SK-N-SH (cell line): ENCODE measurements at regions not wholly inside any gene's neighbourhood (a gene's known extent, or its start where the extent isn't known, plus 50 kb on each side); places are given as distances from the start of the nearest gene placed in this dataset.

Experiments
- CTCF ChIA-PET: fragments of 300-600, 350-600 bp; formaldehyde crosslinking; extraction: SDS; loops from one replicate; lab custom pipeline; 2021; lab: Yijun Ruan, JAX
- POLR2A ChIA-PET: fragments of 350-600 bp; sonication (Branson Sonifier 250); formaldehyde crosslinking; extraction: SDS; loops from one replicate; lab custom pipeline; 2020; ENCODE audit warnings: antibody characterized with exemption, inconsistent platforms; lab: Yijun Ruan, JAX
- DNase-seq: peaks from one replicate; pipeline ENCODE4 v3.0.0; 2012
- H2AFZ ChIP-seq: fragments of 200-600 bp; sonication (generic); 2 replicates; pipeline ENCODE4 v1.8.1; 2016; ENCODE audit warnings: antibody characterized with exemption, mild to moderate bottlenecking, low read depth
- H3F3A ChIP-seq: fragments of 200-600 bp; sonication (generic); replicated peaks from 2 replicates; pipeline ENCODE3; 2016; ENCODE audit warnings: antibody characterized with exemption, mild to moderate bottlenecking; ENCODE audit not compliant: insufficient read depth
- H3K27ac ChIP-seq, 2 experiments: fragments of 200-500 bp in 1 of 2; fragments of 200-600 bp in 1 of 2; sonication (Bioruptor generic) in 1 of 2; sonication (generic), shearing (Covaris generic) in 1 of 2; 2 replicates each; pipeline versions ENCODE4 v1.5.1 to v1.6.1; 2014 to 2016; ENCODE audit warnings: low read depth in 2 of 2, inconsistent platforms in 1 of 2, low read length in 1 of 2, mild to moderate bottlenecking in 1 of 2, mixed read lengths in 1 of 2
- H3K27me3 ChIP-seq: fragments of 200-600 bp; sonication (generic), shearing (Covaris generic); 2 replicates; pipeline ENCODE4 v1.6.1; 2016; ENCODE audit warnings: mixed run types; ENCODE audit not compliant: insufficient read depth
- H3K36me3 ChIP-seq, 2 experiments: fragments of 200-500 bp in 1 of 2; fragments of 200-600 bp in 1 of 2; sonication (Bioruptor generic) in 1 of 2; sonication (generic) in 1 of 2; replicated peaks in 1 of 2; 2 replicates each; pipeline versions ENCODE3 to v1.5.1; 2014 to 2016; ENCODE audit warnings: low read length in 1 of 2, mild to moderate bottlenecking in 1 of 2; ENCODE audit not compliant: insufficient read depth in 2 of 2, control insufficient read depth in 1 of 2
- H3K4me1 ChIP-seq, 2 experiments: fragments of 200-500 bp in 1 of 2; fragments of 200-600 bp in 1 of 2; sonication (Bioruptor generic) in 1 of 2; sonication (generic), shearing (Covaris generic) in 1 of 2; 2 replicates each; pipeline versions ENCODE4 v1.5.1 to v1.6.1; 2014 to 2016; ENCODE audit warnings: low read depth in 1 of 2, low read length in 1 of 2, mixed run types in 1 of 2; ENCODE audit not compliant: insufficient read depth in 2 of 2, control insufficient read depth in 1 of 2
- H3K4me2 ChIP-seq: fragments of 200-600 bp; sonication (generic), shearing (Covaris generic); 2 replicates; pipeline ENCODE4 v1.6.1; 2017; ENCODE audit warnings: mixed run types
- H3K4me3 ChIP-seq, 2 experiments: fragments of 200-500 bp in 1 of 2; fragments of 200-600 bp in 1 of 2; sonication (Bioruptor generic) in 1 of 2; sonication (generic), shearing (Covaris generic) in 1 of 2; 2 replicates each; pipeline versions ENCODE4 v1.5.1 to v1.8.1; 2014 to 2016; ENCODE audit warnings: low read depth in 2 of 2, inconsistent platforms in 1 of 2, low read length in 1 of 2, mild to moderate bottlenecking in 1 of 2, mixed read lengths in 1 of 2, moderate library complexity in 1 of 2
- H3K79me2 ChIP-seq: fragments of 200-600 bp; sonication (generic); 2 replicates; pipeline ENCODE4 v1.8.1; 2017; ENCODE audit warnings: mild to moderate bottlenecking; ENCODE audit not compliant: insufficient read depth
- H3K9ac ChIP-seq: fragments of 200-600 bp; sonication (generic); 2 replicates; pipeline ENCODE4 v1.6.1; 2017; ENCODE audit warnings: mixed run types
- H3K9me2 ChIP-seq: fragments of 200-600 bp; sonication (generic); 2 replicates; pipeline ENCODE4 v1.6.1; 2017; ENCODE audit warnings: mixed run types
- H3K9me3 ChIP-seq: fragments of 200-600 bp; sonication (generic); 2 replicates; pipeline ENCODE4 v1.6.1; 2017; ENCODE audit warnings: mixed run types, mild to moderate bottlenecking, moderate library complexity
- H4K20me1 ChIP-seq: fragments of 200-600 bp; sonication (generic); 2 replicates; pipeline ENCODE4 v1.6.1; 2017; ENCODE audit warnings: mild to moderate bottlenecking, mixed run types; ENCODE audit not compliant: insufficient read depth
- ELF1 ChIP-seq: IDR thresholded peaks from 2 replicates; pipeline ENCODE4 v1.4.0; 2012
- EP300 ChIP-seq, 2 experiments: IDR thresholded peaks; 2 replicates each; pipeline versions ENCODE4 v1.4.0 to v1.6.1; 2012; ENCODE audit warnings: borderline replicate concordance in 1 of 2, low read depth in 1 of 2, low read length in 1 of 2
- FOSL2 ChIP-seq: IDR thresholded peaks from 2 replicates; pipeline ENCODE4 v1.4.0; 2012; ENCODE audit warnings: low read depth, mild to moderate bottlenecking, moderate library complexity, borderline replicate concordance
- FOXJ3 ChIP-seq: sonication (generic); formaldehyde crosslinking; IDR thresholded peaks from 2 replicates; pipeline ENCODE4 v1.5.1; 2020; ENCODE audit warnings: mild to moderate bottlenecking, missing genetic modification reagents
- GABPA ChIP-seq: IDR thresholded peaks from 2 replicates; pipeline ENCODE4 v1.4.0; 2012; ENCODE audit warnings: low read depth, mild to moderate bottlenecking
- GATA2 ChIP-seq: sonication (generic); formaldehyde crosslinking; IDR thresholded peaks from 2 replicates; pipeline ENCODE4 v1.5.0; 2020; ENCODE audit warnings: mild to moderate bottlenecking, missing genetic modification reagents
- IRF3 ChIP-seq: fragments of 150-350 bp; IDR thresholded peaks from 2 replicates; pipeline ENCODE4 v1.6.1; 2016; ENCODE audit warnings: mild to moderate bottlenecking, low read depth, low read length
- JUND ChIP-seq: IDR thresholded peaks from 2 replicates; pipeline ENCODE4 v1.4.0; 2012
- MAX ChIP-seq: IDR thresholded peaks from 2 replicates; pipeline ENCODE4 v1.4.0; 2012; ENCODE audit warnings: low read depth
- MEF2A ChIP-seq: IDR thresholded peaks from 2 replicates; pipeline ENCODE4 v1.4.0; 2012; ENCODE audit warnings: low read depth, borderline replicate concordance
- MXI1 ChIP-seq: IDR thresholded peaks from 2 replicates; pipeline ENCODE4 v1.6.1; 2012; ENCODE audit warnings: mild to moderate bottlenecking, low read depth, low read length, improper control_type of control experiment
- NFIC ChIP-seq: IDR thresholded peaks from 2 replicates; pipeline ENCODE4 v1.4.0; 2012; ENCODE audit warnings: borderline replicate concordance
- NRF1 ChIP-seq: IDR thresholded peaks from 2 replicates; pipeline ENCODE4 v1.6.1; 2012; ENCODE audit warnings: low read depth, mild to moderate bottlenecking, low read length
- RAD21 ChIP-seq: IDR thresholded peaks from 2 replicates; pipeline ENCODE4 v1.6.1; 2012; ENCODE audit warnings: mild to moderate bottlenecking, low read length
- REST ChIP-seq: IDR thresholded peaks from 2 replicates; pipeline ENCODE4 v1.6.1; 2012; ENCODE audit warnings: mild to moderate bottlenecking, low read depth, low read length, moderate library complexity
- RFX5 ChIP-seq: IDR thresholded peaks from 2 replicates; pipeline ENCODE4 v1.6.1; 2012; ENCODE audit warnings: mild to moderate bottlenecking, improper control_type of control experiment, low read length
- SIN3A ChIP-seq: IDR thresholded peaks from 2 replicates; pipeline ENCODE4 v1.6.1; 2012; ENCODE audit warnings: low read depth, mild to moderate bottlenecking, low read length, moderate library complexity, borderline replicate concordance
- TAF1 ChIP-seq: IDR thresholded peaks from 2 replicates; pipeline ENCODE4 v1.6.1; 2012; ENCODE audit warnings: low read depth, mild to moderate bottlenecking, low read length, moderate library complexity, borderline replicate concordance
- USF1 ChIP-seq: IDR thresholded peaks from 2 replicates; pipeline ENCODE4 v1.4.0; 2012; ENCODE audit warnings: low read depth, borderline replicate concordance
- ZBTB33 ChIP-seq: IDR thresholded peaks from 2 replicates; pipeline ENCODE4 v1.4.0; 2012; ENCODE audit warnings: low read depth, borderline replicate concordance
- WGBS: methylation state at CpG from one replicate; pipeline ENCODE4 v1.1.6; 2017; ENCODE audit warnings: low lambda C conversion rate; 5-methylcytosine and 5-hydroxymethylcytosine counted together

- no peak for TF ChIP-seq USF1
These were observed 82.7 kb upstream of the DRD2 start (continued) for GRCh38 chr11:113557926-113558325.

GRCh38 chr11:113556036-113556435 is 80.8 kb upstream of the DRD2 start:
- ChIA-PET CTCF (interaction anchor here (0.8 to 1.8 kb wide), 4 partner anchors 10 to 24 kb away, joined by 3 to 5 read pairs (median 4); no protein-coding TSS in a partner anchor), POLR2A (no interaction called here)
- Histone ChIP-seq H3K9me2 (no peaks in the 10 kb centered on the region), H3K79me2 (no peaks in the 10 kb centered on the region), H3K9me3 (no peaks in the 10 kb centered on the region), H3K4me2 (no peak overlapping the region), H3K36me3 (no peaks in the 10 kb centered on the region), H3K9ac (no peak overlapping the region), H4K20me1 (no peaks in the 10 kb centered on the region), H3F3A (no peaks in the 10 kb centered on the region), H2AFZ (no peak overlapping the region), H3K27me3 (no peaks in the 10 kb centered on the region; the same call in 1 of the 2 replicates), H3K27ac (no peak overlapping the region), H3K4me1 (peaks cover 0 to 20% of the 10 kb centered on the region in 2 experiments; a peak in 3 of 4 replicates), H3K4me3 (no peak overlapping the region)
- WGBS = 54% methylated on average over 3 of the region's 3 CpGs
- TF ChIP-seq USF1 (no peak), NRF1 (no peak), MAX (no peak), ZBTB33 (no peak), RAD21 (no peak), NFIC (no peak), GATA2 (CRISPR knock-in tag) (no peak), TAF1 (no peak), EP300 (IDR thresholded peaks at IDR 0.05; ENCODE audit: borderline replicate concordance in 1 of 2, low read depth in 1 of 2, low read length in 1 of 2) (no peak), RFX5 (no peak), GABPA (no peak), FOXJ3 (CRISPR knock-in tag) (no peak), IRF3 (no peak), MEF2A (no peak), ELF1 (no peak), REST (no peak), MXI1 (no peak), FOSL2 (no peak), SIN3A (no peak), JUND (no peak)
- no peak for DNase-seq
